Neural progenitor cell (in vitro differentiated cells): ENCODE measurements at regions not wholly inside any gene's neighbourhood (a gene's known extent, or its start where the extent isn't known, plus 50 kb on each side); places are given as distances from the start of the nearest gene placed in this dataset.

Experiments used
- CTCF ChIP-seq: fragments of 200-600 bp; sonication (generic); IDR thresholded peaks from 2 replicates; pipeline ENCODE4 v1.5.1; 2017; ENCODE audit warnings: antibody characterized with exemption, mild to moderate bottlenecking
- EZH2 ChIP-seq: fragments of 200-600 bp; sonication (generic); IDR thresholded peaks from 2 replicates; pipeline ENCODE4 v1.6.1; 2017; ENCODE audit warnings: antibody characterized with exemption, mild to moderate bottlenecking, moderate library complexity

- TF ChIP-seq CTCF = no peak
- TF ChIP-seq EZH2 = no peak
Measured at GRCh38 chr5:88647901-88648300, 235.1 kb downstream of the MEF2C start.
